ENCODE measurements at regions not wholly inside any gene's neighbourhood (a gene's known extent, or its start where the extent isn't known, plus 50 kb on each side); places are given as distances from the start of the nearest gene placed in this dataset.

GRCh38 chr5:27854243-27854852, 816.0 kb upstream of the CDH9 start:
- no peaks in the 10 kb centered on the region for H3K23me2 ChIP-seq (ENCODE audit: low read depth, low read length)

More at GRCh38 chr5:27854243-27854852, 816.0 kb upstream of the CDH9 start:
- Histone ChIP-seq H3K79me1 (ENCODE audit: low read depth, low read length) (no peaks in the 10 kb centered on the region), H3K79me2 (ENCODE audit: control insufficient read depth in 1 of 2, insufficient read depth in 2 of 2, low read length in 2 of 2) (no peaks in the 10 kb centered on the region), H3K56ac (replicated peaks; ENCODE audit: insufficient read length, low read depth, low read length) (no peak overlapping the region), H2BK120ac (replicated peaks; ENCODE audit: low read depth, low read length) (no peak overlapping the region), H4K5ac (ENCODE audit: insufficient read length, low read depth, low read length) (no peak overlapping the region), H3K23ac (ENCODE audit: insufficient read length) (no peak overlapping the region), H2AFZ (ENCODE audit: low read length) (no peak overlapping the region), H4K20me1 (replicated peaks in 1 of 2; ENCODE audit: control insufficient read depth in 1 of 2, insufficient read depth in 2 of 2, low read length in 2 of 2) (no peaks in the 10 kb centered on the region), H4K8ac (ENCODE audit: extremely low read depth, insufficient read depth, low read length) (no peak overlapping the region), H3K27ac (ENCODE audit: low read depth, low read length) (no peak overlapping the region), H3K9ac (replicated peaks in 1 of 4; ENCODE audit: extremely low read depth in 1 of 4, low read depth in 3 of 4, low read length in 3 of 4) (no peak overlapping the region), H3K4ac (replicated peaks; ENCODE audit: insufficient read length, low read depth, low read length) (no peak overlapping the region), H2BK15ac (ENCODE audit: low read length) (no peak overlapping the region), H3K27me3 (replicated peaks in 1 of 4; ENCODE audit: control insufficient read depth in 3 of 4, extremely low read depth in 1 of 4, insufficient read depth in 3 of 4, low read length in 3 of 4) (no peaks in the 10 kb centered on the region), H4K91ac (replicated peaks; ENCODE audit: insufficient read length, low read length) (no peak overlapping the region), H3K18ac (ENCODE audit: extremely low read depth, low read length) (no peak overlapping the region), H3K14ac (ENCODE audit: insufficient read length) (no peak overlapping the region), H3K36me3 (ENCODE audit: control insufficient read depth in 2 of 4, insufficient read depth in 4 of 4, low read length in 3 of 4) (no peaks in the 10 kb centered on the region), H2BK20ac (ENCODE audit: low read length) (no peak overlapping the region), H3K4me3 (ENCODE audit: extremely low read depth in 1 of 4, insufficient read depth in 2 of 4, low read depth in 3 of 4, low read length in 4 of 4) (no peak overlapping the region), H3K4me1 (replicated peaks in 1 of 4; ENCODE audit: control insufficient read depth in 3 of 4, insufficient read depth in 4 of 4, low read length in 3 of 4) (no peaks in the 10 kb centered on the region), H3K4me2 (ENCODE audit: insufficient read depth in 1 of 2, low read depth in 2 of 2, low read length in 2 of 2) (no peak overlapping the region), H2BK5ac (ENCODE audit: low read depth, low read length) (no peak overlapping the region), H2BK12ac (ENCODE audit: low read depth, low read length) (no peak overlapping the region), H2AK5ac (ENCODE audit: low read depth, low read length) (no peak overlapping the region), H3K9me3 (ENCODE audit: insufficient read depth in 2 of 2, low read depth in 1 of 2, low read length in 1 of 2) (no peaks in the 10 kb centered on the region)
- 89% methylated on average over 3 of the region's 3 CpGs; no CpG with 5 or more reads in 1 of the 2 experiments for WGBS, 2 experiments (ENCODE audit: extremely low coverage in 1 of 2, insufficient coverage in 1 of 2, insufficient read length in 1 of 2, insufficient replicate concordance in 2 of 2, low coverage in 1 of 2, low lambda C conversion rate in 2 of 2, missing lambda C conversion rate in 1 of 2)
- CTCF ChIA-PET (ENCODE audit: partially characterized antibody) = no interaction called here
- POLR2A ChIA-PET (ENCODE audit: partially characterized antibody) = no interaction called here
- FAIRE-seq (no peak), DNase-seq (ENCODE audit: low read depth in 1 of 2, low spot score in 2 of 2) (no peak)
- no peak for TF ChIP-seq HDAC2 (IDR thresholded peaks at IDR 0.05; ENCODE audit: borderline replicate concordance in 1 of 2, low read depth in 2 of 2, low read length in 2 of 2)
- no peak for TF ChIP-seq SIX5 (IDR thresholded peaks at IDR 0.05; ENCODE audit: low read depth, low read length)
- TF ChIP-seq SP4 (IDR thresholded peaks at IDR 0.05; ENCODE audit: low read length) = no peak

Data from H1 (cell line).